OCI-LY3 (cell line): ENCODE measurements at regions not wholly inside any gene's neighbourhood (a gene's known extent, or its start where the extent isn't known, plus 50 kb on each side); places are given as distances from the start of the nearest gene placed in this dataset.

Experiments used
- H2AFZ ChIP-seq: fragments of 200-600, 300-600 bp; shearing (Covaris generic); 2 replicates; pipeline ENCODE4 v1.6.0; 2014; ENCODE audit warnings: antibody characterized with exemption, low read depth, low read length
- H3K27ac ChIP-seq: fragments of 200-600, 300-600 bp; sonication (generic); 2 replicates; pipeline ENCODE4 v1.5.1; 2014; ENCODE audit warnings: mild to moderate bottlenecking, low read length, moderate library complexity, mixed read lengths
- H3K27me3 ChIP-seq: fragments of 200-600, 300-600 bp; sonication (generic); 2 replicates; pipeline ENCODE4 v1.6.1; 2014; ENCODE audit warnings: low read depth, low read length, mixed read lengths
- H3K36me3 ChIP-seq: fragments of 200-600, 300-600 bp; sonication (generic); replicated peaks from 2 replicates; pipeline ENCODE3; 2014; ENCODE audit warnings: low read depth, low read length, mixed read lengths
- H3K4me1 ChIP-seq: fragments of 300-600, 200-600 bp; sonication (generic); 2 replicates; pipeline ENCODE4 v1.6.1; 2014; ENCODE audit warnings: low read length, mixed read lengths
- H3K4me2 ChIP-seq: fragments of 200-600, 300-600 bp; sonication (generic); 2 replicates; pipeline ENCODE4 v1.6.1; 2014; ENCODE audit warnings: low read length, mixed read lengths
- H3K4me3 ChIP-seq: fragments of 300-600, 200-600 bp; sonication (generic); 2 replicates; pipeline ENCODE4 v1.5.1; 2014; ENCODE audit warnings: antibody characterized with exemption, mild to moderate bottlenecking, low read length, moderate library complexity
- H3K79me2 ChIP-seq: fragments of 300-600, 200-600 bp; shearing (Covaris generic); 2 replicates; pipeline ENCODE4 v1.6.1; 2014; ENCODE audit warnings: mild to moderate bottlenecking, low read length, mixed read lengths
- H3K9ac ChIP-seq: fragments of 300-600, 200-600 bp; shearing (Covaris generic); 2 replicates; pipeline ENCODE4 v1.6.0; 2014; ENCODE audit warnings: mild to moderate bottlenecking, low read length, moderate library complexity
- H3K9me3 ChIP-seq: fragments of 200-600, 300-600 bp; shearing (Covaris generic); 2 replicates; pipeline ENCODE4 v1.6.1; 2014; ENCODE audit warnings: low read length, mixed read lengths; ENCODE audit not compliant: insufficient read depth
- H4K20me1 ChIP-seq: fragments of 200-600, 300-600 bp; sonication (generic); 2 replicates; pipeline ENCODE4 v1.6.1; 2016; ENCODE audit warnings: low read length, mixed read lengths; ENCODE audit not compliant: insufficient read depth
- EZH2phosphoT487 ChIP-seq: fragments of 200-600 bp; shearing (Covaris generic); IDR thresholded peaks from 2 replicates; pipeline ENCODE4 v1.6.1; 2018; ENCODE audit warnings: antibody characterized with exemption, mixed run types, low read depth
- TF ChIP-seq, protein P1 (sequence below): fragments of 200-600, 300-600 bp; sonication (generic); IDR thresholded peaks from 2 replicates; pipeline ENCODE4 v1.5.1; 2014; ENCODE audit warnings: antibody characterized with exemption, low read length, low read depth

DNA sequence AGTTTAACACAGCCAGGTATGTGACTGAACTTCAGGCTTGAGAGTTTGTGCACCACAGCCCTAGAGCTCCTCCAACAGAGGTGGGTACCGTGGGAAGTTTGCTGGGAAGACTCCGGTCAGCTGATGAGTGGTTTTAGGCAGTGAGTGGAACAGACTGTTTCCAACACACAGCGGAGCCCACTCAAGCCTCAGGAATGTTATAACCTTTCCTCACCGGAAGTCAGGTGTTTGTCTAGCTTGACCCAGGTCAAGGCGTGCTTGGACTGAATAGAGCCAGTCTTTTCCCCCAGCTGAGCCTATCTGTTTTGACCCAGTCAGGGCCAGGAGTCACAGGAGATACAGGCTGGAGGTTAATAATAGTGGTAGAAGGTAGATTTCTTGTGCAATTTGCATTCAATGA lies 138.4 kb upstream of the PARP11 start:
- Histone ChIP-seq H3K9ac (no peak overlapping the region), H3K4me1 (no peaks in the 10 kb centered on the region), H3K4me2 (no peak overlapping the region), H3K4me3 (no peak overlapping the region), H3K27me3 (peaks cover 3% of the 10 kb centered on the region; the same call in 1 of the 2 replicates), H3K27ac (no peak overlapping the region), H3K36me3 (no peaks in the 10 kb centered on the region), H2AFZ (no peak overlapping the region), H3K79me2 (no peaks in the 10 kb centered on the region), H4K20me1 (no peaks in the 10 kb centered on the region), H3K9me3 (no peaks in the 10 kb centered on the region)
- no peak for TF ChIP-seq EZH2phosphoT487
- TF ChIP-seq, protein P1, sequence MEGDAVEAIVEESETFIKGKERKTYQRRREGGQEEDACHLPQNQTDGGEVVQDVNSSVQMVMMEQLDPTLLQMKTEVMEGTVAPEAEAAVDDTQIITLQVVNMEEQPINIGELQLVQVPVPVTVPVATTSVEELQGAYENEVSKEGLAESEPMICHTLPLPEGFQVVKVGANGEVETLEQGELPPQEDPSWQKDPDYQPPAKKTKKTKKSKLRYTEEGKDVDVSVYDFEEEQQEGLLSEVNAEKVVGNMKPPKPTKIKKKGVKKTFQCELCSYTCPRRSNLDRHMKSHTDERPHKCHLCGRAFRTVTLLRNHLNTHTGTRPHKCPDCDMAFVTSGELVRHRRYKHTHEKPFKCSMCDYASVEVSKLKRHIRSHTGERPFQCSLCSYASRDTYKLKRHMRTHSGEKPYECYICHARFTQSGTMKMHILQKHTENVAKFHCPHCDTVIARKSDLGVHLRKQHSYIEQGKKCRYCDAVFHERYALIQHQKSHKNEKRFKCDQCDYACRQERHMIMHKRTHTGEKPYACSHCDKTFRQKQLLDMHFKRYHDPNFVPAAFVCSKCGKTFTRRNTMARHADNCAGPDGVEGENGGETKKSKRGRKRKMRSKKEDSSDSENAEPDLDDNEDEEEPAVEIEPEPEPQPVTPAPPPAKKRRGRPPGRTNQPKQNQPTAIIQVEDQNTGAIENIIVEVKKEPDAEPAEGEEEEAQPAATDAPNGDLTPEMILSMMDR = no peak

DNA sequence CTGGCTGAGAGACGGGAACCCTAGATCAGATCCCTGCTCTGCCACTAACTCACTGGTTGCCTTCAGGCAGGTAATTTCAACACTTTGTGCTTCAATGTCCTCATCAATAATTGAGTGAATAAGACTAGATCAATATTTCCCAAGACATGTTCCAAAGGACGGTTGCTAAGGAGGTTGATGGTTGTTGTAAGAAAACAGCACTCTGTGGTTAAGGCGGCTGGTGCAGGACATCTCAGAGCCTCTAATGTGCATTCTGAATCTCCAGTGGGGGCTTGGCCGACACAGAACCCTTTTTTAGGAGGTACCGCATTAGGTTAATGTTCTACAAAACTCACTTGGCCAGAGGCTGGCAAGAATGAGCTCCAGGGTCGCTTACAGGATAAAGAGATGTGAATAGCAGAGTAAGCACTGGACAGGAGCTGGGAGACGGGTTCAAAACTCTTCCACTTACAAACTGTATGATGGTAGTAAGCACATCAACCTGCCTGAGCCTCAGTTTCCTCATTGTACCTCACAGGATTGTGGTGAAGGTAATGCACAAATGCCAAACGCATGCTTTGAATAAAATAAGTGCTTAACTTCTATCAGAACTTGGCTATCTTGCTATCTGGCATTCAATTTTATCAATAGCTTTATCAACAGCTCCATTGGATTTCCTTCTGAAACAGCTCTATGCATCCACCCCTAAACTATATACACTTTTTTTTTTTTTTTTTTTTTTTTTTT lies 136.9 kb upstream of the PARP11 start:
- peaks cover 3% of the 10 kb centered on the region; the same call in 1 of the 2 replicates for H3K27me3 ChIP-seq

DNA sequence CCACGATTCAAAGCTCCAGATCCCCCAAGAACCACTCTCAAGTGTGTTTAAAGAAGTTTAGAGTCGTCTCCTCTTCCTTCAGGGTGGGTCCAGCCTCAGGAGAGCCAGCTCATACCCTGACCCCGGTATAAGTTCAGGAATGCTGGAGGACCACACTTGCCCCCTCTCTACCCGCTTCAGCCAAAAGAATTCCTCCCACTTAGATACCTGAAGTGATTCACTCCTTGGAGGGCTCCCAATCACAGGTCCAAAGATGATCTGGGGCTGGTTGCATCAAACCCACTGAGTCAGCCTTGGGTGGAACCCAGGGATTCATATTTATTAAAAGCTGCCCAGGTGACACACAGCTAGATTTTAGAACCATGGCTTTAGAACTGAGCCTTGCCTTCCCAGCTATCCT lies 133.5 kb upstream of the PARP11 start:
- H3K4me2 ChIP-seq = no peak overlapping the region

More for the DNA sequence above, 136.9 kb upstream of the PARP11 start:
- H3K4me2 ChIP-seq = no peak overlapping the region
- no peak overlapping the region for H3K4me3 ChIP-seq
- TF ChIP-seq, protein P1 = no peak
- no peak for TF ChIP-seq EZH2phosphoT487
- no peak overlapping the region for H3K9ac ChIP-seq
- no peaks in the 10 kb centered on the region for H3K9me3 ChIP-seq
- no peaks in the 10 kb centered on the region for H3K36me3 ChIP-seq
- H3K79me2 ChIP-seq = no peaks in the 10 kb centered on the region
- H3K4me1 ChIP-seq = no peaks in the 10 kb centered on the region
- H4K20me1 ChIP-seq = no peaks in the 10 kb centered on the region
- H2AFZ ChIP-seq = no peak overlapping the region
- no peak overlapping the region for H3K27ac ChIP-seq

DNA sequence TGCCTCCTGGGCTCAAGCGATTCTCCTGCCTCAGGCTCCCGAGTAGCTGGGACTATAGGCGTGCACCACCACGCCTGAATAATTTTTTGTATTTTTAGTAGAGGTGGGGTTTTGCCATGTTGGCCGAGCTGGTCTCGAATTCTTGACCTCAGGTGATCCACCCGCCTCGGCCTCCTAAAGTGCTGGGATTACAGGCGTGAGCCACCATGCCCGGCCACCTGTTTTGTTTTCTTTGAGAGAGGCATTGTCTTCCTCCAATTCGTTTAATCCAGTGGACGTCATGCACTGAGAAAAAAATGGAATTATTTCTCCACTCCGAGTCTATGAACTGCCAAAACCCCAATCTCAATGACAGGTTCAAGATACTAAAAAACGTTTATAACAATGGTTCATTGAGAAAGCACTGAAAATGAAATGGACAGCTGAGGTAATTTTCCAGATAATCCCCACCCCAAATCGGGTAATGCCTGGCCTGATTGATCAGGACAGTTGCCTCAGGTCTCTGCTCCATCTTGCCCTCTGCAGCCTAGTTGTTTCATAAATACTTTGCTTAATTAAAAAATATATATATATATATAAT lies 132.7 kb upstream of the PARP11 start:
- Histone ChIP-seq H3K4me3 (no peak overlapping the region), H3K4me2 (no peak overlapping the region), H3K79me2 (no peaks in the 10 kb centered on the region), H3K9ac (no peak overlapping the region), H4K20me1 (no peaks in the 10 kb centered on the region), H3K27ac (no peak overlapping the region), H3K36me3 (no peaks in the 10 kb centered on the region), H3K27me3 (peaks cover 7% of the 10 kb centered on the region; the same call in 1 of the 2 replicates), H3K4me1 (no peaks in the 10 kb centered on the region), H2AFZ (no peak overlapping the region), H3K9me3 (no peaks in the 10 kb centered on the region)
- TF ChIP-seq EZH2phosphoT487 = no peak
- TF ChIP-seq, protein P1 = no peak

More for the DNA sequence above, 133.5 kb upstream of the PARP11 start:
- Histone ChIP-seq H3K9ac (no peak overlapping the region), H3K4me1 (no peaks in the 10 kb centered on the region), H3K36me3 (no peaks in the 10 kb centered on the region), H3K79me2 (no peaks in the 10 kb centered on the region), H3K27me3 (peaks cover 7% of the 10 kb centered on the region; the same call in 1 of the 2 replicates), H2AFZ (no peak overlapping the region), H4K20me1 (no peaks in the 10 kb centered on the region), H3K9me3 (no peaks in the 10 kb centered on the region), H3K4me3 (no peak overlapping the region), H3K27ac (no peak overlapping the region)
- TF ChIP-seq, protein P1 = no peak
- no peak for TF ChIP-seq EZH2phosphoT487
